ENCODE measurements at regions not wholly inside any gene's neighbourhood (a gene's known extent, or its start where the extent isn't known, plus 50 kb on each side); places are given as distances from the start of the nearest gene placed in this dataset.

DNA sequence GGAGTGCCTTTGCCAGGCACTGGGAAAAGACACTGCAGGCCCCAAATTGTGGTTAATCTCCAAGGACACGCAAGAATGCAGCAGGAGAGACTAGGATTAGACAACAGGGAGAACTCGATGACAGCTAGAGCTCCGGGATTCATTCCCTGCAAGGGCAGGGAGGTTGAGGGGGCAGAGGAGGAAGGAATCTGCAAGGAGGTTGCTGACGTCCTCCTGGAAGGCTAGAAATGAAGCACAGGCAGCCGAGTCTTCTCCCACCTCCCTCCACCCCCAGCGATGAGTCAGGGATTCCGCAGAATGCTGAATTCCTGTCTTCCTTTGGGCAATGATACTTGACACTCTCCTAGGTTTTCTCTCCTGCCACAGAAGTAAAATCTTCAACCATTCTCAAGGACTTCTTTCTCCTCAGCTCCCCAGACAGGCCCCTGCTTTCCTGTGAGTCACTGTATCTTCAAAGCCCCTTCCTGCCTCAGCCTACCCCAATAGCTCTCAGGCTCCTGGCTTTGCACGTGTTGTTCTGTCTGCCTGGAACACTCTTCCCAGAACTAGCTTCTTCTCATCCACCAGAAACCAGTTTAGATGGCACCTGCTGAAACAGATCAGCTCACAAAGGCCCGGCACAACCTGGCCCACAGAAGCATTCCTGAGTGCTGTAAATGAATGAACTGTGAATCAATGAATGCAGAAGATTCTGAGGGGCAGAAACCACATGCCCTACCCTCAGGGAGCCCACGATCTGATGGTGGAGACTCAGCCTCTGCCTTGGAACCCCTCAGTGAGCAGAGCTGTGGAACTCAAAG lies 85.6 kb downstream of the MRPL14 start (continued):
- no peak for TF ChIP-seq PHTF2 (CRISPR knock-in tag; IDR thresholded peaks at IDR 0.05)
- TF ChIP-seq BRD9 (IDR thresholded peaks at IDR 0.05; ENCODE audit: low read depth, partially characterized antibody) = peak; percentile 77
- no peak for TF ChIP-seq SIRT6 (IDR thresholded peaks at IDR 0.05; ENCODE audit: low read depth, low read length)
- TF ChIP-seq, protein P1, sequence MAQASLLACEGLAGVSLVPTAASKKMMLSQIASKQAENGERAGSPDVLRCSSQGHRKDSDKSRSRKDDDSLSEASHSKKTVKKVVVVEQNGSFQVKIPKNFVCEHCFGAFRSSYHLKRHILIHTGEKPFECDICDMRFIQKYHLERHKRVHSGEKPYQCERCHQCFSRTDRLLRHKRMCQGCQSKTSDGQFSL (CRISPR knock-in tag; IDR thresholded peaks at IDR 0.05) = no peak
- TF ChIP-seq, protein P1 (tag; IDR thresholded peaks at IDR 0.05) = peak in 1 of 2 experiments; percentile 47; a peak in 1 of 4 replicates
- TF ChIP-seq, protein P2, sequence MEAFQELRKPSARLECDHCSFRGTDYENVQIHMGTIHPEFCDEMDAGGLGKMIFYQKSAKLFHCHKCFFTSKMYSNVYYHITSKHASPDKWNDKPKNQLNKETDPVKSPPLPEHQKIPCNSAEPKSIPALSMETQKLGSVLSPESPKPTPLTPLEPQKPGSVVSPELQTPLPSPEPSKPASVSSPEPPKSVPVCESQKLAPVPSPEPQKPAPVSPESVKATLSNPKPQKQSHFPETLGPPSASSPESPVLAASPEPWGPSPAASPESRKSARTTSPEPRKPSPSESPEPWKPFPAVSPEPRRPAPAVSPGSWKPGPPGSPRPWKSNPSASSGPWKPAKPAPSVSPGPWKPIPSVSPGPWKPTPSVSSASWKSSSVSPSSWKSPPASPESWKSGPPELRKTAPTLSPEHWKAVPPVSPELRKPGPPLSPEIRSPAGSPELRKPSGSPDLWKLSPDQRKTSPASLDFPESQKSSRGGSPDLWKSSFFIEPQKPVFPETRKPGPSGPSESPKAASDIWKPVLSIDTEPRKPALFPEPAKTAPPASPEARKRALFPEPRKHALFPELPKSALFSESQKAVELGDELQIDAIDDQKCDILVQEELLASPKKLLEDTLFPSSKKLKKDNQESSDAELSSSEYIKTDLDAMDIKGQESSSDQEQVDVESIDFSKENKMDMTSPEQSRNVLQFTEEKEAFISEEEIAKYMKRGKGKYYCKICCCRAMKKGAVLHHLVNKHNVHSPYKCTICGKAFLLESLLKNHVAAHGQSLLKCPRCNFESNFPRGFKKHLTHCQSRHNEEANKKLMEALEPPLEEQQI (IDR thresholded peaks at IDR 0.05) = no peak
- peak; percentile 25; the same call in 1 of the 2 replicates for TF ChIP-seq BHLHE40 (IDR thresholded peaks at IDR 0.05; ENCODE audit: low read length)
- TF ChIP-seq, protein P3, sequence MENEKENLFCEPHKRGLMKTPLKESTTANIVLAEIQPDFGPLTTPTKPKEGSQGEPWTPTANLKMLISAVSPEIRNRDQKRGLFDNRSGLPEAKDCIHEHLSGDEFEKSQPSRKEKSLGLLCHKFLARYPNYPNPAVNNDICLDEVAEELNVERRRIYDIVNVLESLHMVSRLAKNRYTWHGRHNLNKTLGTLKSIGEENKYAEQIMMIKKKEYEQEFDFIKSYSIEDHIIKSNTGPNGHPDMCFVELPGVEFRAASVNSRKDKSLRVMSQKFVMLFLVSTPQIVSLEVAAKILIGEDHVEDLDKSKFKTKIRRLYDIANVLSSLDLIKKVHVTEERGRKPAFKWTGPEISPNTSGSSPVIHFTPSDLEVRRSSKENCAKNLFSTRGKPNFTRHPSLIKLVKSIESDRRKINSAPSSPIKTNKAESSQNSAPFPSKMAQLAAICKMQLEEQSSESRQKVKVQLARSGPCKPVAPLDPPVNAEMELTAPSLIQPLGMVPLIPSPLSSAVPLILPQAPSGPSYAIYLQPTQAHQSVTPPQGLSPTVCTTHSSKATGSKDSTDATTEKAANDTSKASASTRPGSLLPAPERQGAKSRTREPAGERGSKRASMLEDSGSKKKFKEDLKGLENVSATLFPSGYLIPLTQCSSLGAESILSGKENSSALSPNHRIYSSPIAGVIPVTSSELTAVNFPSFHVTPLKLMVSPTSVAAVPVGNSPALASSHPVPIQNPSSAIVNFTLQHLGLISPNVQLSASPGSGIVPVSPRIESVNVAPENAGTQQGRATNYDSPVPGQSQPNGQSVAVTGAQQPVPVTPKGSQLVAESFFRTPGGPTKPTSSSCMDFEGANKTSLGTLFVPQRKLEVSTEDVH (IDR thresholded peaks at IDR 0.05; ENCODE audit: low read depth, partially characterized antibody) = no peak
- TF ChIP-seq, protein P4, sequence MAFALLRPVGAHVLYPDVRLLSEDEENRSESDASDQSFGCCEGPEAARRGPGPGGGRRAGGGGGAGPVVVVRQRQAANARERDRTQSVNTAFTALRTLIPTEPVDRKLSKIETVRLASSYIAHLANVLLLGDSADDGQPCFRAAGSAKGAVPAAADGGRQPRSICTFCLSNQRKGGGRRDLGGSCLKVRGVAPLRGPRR (CRISPR knock-in tag; IDR thresholded peaks at IDR 0.05) = no peak
- TF ChIP-seq XRCC3 (IDR thresholded peaks at IDR 0.05) = no peak
- TF ChIP-seq, protein P5, sequence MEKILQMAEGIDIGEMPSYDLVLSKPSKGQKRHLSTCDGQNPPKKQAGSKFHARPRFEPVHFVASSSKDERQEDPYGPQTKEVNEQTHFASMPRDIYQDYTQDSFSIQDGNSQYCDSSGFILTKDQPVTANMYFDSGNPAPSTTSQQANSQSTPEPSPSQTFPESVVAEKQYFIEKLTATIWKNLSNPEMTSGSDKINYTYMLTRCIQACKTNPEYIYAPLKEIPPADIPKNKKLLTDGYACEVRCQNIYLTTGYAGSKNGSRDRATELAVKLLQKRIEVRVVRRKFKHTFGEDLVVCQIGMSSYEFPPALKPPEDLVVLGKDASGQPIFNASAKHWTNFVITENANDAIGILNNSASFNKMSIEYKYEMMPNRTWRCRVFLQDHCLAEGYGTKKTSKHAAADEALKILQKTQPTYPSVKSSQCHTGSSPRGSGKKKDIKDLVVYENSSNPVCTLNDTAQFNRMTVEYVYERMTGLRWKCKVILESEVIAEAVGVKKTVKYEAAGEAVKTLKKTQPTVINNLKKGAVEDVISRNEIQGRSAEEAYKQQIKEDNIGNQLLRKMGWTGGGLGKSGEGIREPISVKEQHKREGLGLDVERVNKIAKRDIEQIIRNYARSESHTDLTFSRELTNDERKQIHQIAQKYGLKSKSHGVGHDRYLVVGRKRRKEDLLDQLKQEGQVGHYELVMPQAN (IDR thresholded peaks at IDR 0.05; ENCODE audit: borderline replicate concordance) = peak; percentile 55; the same call in 1 of the 2 replicates
- TF ChIP-seq SPI1 (IDR thresholded peaks at IDR 0.05; ENCODE audit: borderline replicate concordance, low read depth, low read length) = no peak
- TF ChIP-seq ARHGAP35 (IDR thresholded peaks at IDR 0.05; ENCODE audit: partially characterized antibody) = no peak
- TF ChIP-seq, protein P6, sequence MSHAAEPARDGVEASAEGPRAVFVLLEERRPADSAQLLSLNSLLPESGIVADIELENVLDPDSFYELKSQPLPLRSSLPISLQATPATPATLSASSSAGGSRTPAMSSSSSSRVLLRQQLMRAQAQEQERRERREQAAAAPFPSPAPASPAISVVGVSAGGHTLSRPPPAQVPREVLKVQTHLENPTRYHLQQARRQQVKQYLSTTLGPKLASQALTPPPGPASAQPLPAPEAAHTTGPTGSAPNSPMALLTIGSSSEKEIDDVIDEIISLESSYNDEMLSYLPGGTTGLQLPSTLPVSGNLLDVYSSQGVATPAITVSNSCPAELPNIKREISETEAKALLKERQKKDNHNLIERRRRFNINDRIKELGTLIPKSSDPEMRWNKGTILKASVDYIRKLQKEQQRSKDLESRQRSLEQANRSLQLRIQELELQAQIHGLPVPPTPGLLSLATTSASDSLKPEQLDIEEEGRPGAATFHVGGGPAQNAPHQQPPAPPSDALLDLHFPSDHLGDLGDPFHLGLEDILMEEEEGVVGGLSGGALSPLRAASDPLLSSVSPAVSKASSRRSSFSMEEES (CRISPR knock-in tag; IDR thresholded peaks at IDR 0.05) = no peak
- TF ChIP-seq PURB (CRISPR knock-in tag; IDR thresholded peaks at IDR 0.05; ENCODE audit: low read depth) = no peak
- TF ChIP-seq NCOA1 (IDR thresholded peaks at IDR 0.05; ENCODE audit: low read depth) = 0 out of 2 replicates have a peak, but pooled peaks have one; percentile 37

Data from K562 (cell line).